ENCODE measurements at regions not wholly inside any gene's neighbourhood (a gene's known extent, or its start where the extent isn't known, plus 50 kb on each side); places are given as distances from the start of the nearest gene placed in this dataset.

- no peak for ATAC-seq
- TF ChIP-seq, protein P1, sequence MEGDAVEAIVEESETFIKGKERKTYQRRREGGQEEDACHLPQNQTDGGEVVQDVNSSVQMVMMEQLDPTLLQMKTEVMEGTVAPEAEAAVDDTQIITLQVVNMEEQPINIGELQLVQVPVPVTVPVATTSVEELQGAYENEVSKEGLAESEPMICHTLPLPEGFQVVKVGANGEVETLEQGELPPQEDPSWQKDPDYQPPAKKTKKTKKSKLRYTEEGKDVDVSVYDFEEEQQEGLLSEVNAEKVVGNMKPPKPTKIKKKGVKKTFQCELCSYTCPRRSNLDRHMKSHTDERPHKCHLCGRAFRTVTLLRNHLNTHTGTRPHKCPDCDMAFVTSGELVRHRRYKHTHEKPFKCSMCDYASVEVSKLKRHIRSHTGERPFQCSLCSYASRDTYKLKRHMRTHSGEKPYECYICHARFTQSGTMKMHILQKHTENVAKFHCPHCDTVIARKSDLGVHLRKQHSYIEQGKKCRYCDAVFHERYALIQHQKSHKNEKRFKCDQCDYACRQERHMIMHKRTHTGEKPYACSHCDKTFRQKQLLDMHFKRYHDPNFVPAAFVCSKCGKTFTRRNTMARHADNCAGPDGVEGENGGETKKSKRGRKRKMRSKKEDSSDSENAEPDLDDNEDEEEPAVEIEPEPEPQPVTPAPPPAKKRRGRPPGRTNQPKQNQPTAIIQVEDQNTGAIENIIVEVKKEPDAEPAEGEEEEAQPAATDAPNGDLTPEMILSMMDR (IDR thresholded peaks at IDR 0.05), result no peak
- intact Hi-C loops (cut with DNase I), result no loop called here
- Histone ChIP-seq H3K36me3 (no peaks in the 10 kb centered on the region), H3K4me1 (no peaks in the 10 kb centered on the region), H3K9me3 (no peaks in the 10 kb centered on the region), H3K27me3 (peaks cover 0 to 38% (median 0%) of the 10 kb centered on the region in 7 donors), H3K4me3 (no peak overlapping the region), H3K27ac (no peak overlapping the region)
- WGBS, 2 donors, result 90 to 91% methylated on average over 3 of the region's 3 CpGs
- no peak for DNase-seq
Observed at GRCh38 chr21:35683664-35684304, 376.5 kb downstream of the SETD4 start.

- Histone ChIP-seq H3K27ac (no peak overlapping the region), H3K4me3 (no peak overlapping the region), H3K9me3 (no peaks in the 10 kb centered on the region), H3K27me3 (peaks cover 0 to 37% (median 0%) of the 10 kb centered on the region in 7 donors), H3K4me1 (no peaks in the 10 kb centered on the region), H3K36me3 (no peaks in the 10 kb centered on the region)
- 71 to 73% methylated on average over 2 of the region's 2 CpGs for WGBS, 2 donors
- TF ChIP-seq, protein P1 (IDR thresholded peaks at IDR 0.05), result no peak
- DNase-seq (no peak), ATAC-seq (no peak)
- intact Hi-C loops (cut with DNase I), result no loop called here
Observed at GRCh38 chr21:35682904-35683549, 377.3 kb downstream of the SETD4 start.

- no peak overlapping the region for H3K27ac ChIP-seq
- ATAC-seq (no peak), DNase-seq (no peak)
- TF ChIP-seq, protein P1 (IDR thresholded peaks at IDR 0.05), result no peak
- H3K27me3 ChIP-seq, result peaks cover 0 to 30% (median 0%) of the 10 kb centered on the region in 7 donors
- intact Hi-C loops (cut with DNase I), result no loop called here
- no peaks in the 10 kb centered on the region for H3K36me3 ChIP-seq
- H3K4me3 ChIP-seq, result no peak overlapping the region
- WGBS, 2 donors, result 75 to 79% methylated on average over 7 of the region's 7 CpGs
- no peaks in the 10 kb centered on the region for H3K9me3 ChIP-seq
- no peaks in the 10 kb centered on the region for H3K4me1 ChIP-seq
Observed at GRCh38 chr21:35681946-35682345, 378.4 kb downstream of the SETD4 start.

DNA sequence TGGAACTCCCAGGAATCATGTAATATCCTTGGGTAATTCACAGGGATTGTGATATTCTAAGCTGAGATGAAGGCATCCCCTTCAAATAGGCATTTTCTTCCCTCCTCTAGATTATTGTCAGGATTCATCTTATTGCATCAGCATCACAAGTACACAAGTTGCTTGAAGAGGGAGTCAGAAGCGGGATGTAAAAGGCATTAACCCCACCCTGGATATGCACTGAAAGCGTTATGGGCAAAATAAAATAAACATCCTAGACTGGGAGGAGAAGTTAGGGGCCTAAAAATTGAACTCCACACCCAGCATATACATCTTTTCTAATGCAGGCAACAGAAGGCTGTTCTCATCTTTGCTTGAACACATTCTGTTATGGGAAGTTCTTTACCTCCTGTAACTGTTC is 381.2 kb downstream of the SETD4 start:
- no peak overlapping the region for H3K4me3 ChIP-seq
- intact Hi-C loops (cut with DNase I), result no loop called here
- 86 to 87% methylated on average over 2 of the region's 2 CpGs for WGBS, 2 donors

More for the DNA sequence above, 381.2 kb downstream of the SETD4 start:
- Histone ChIP-seq H3K9me3 (no peaks in the 10 kb centered on the region), H3K27ac (no peak overlapping the region), H3K4me1 (no peaks in the 10 kb centered on the region), H3K36me3 (no peaks in the 10 kb centered on the region), H3K27me3 (peaks cover 0 to 14% (median 3%) of the 10 kb centered on the region in 7 donors)
- ATAC-seq (no peak), DNase-seq (no peak)
- TF ChIP-seq, protein P1 (IDR thresholded peaks at IDR 0.05), result no peak

All from heart right ventricle (tissue), 16 donors.